ENCODE measurements at regions not wholly inside any gene's neighbourhood (a gene's known extent, or its start where the extent isn't known, plus 50 kb on each side); places are given as distances from the start of the nearest gene placed in this dataset.

- no peak for DNase-seq (ENCODE audit: low read depth, low spot score)
- Mint-ChIP-seq H3K27me3 (ENCODE audit: low read depth) (peaks cover under 1% of the 10 kb centered on the region), H3K27ac (ENCODE audit: unreplicated experiment) (no peak overlapping the region), H3K36me3 (ENCODE audit: low read depth) (no peaks in the 10 kb centered on the region), H3K9me3 (no peaks in the 10 kb centered on the region), H3K4me1 (no peaks in the 10 kb centered on the region), H3K4me3 (no peak overlapping the region)
- no peak for TF ChIP-seq CTCF (conservative IDR thresholded peaks at IDR 0.05)
Observed at GRCh38 chr2:176534798-176535466, 265.7 kb downstream of the MTX2 start.

GRCh38 chr2:176535467-176536113 is 266.3 kb downstream of the MTX2 start:
- Mint-ChIP-seq H3K36me3 (ENCODE audit: low read depth) (no peaks in the 10 kb centered on the region), H3K9me3 (no peaks in the 10 kb centered on the region), H3K4me3 (no peak overlapping the region), H3K27ac (ENCODE audit: unreplicated experiment) (no peak overlapping the region), H3K27me3 (ENCODE audit: low read depth) (no peaks in the 10 kb centered on the region), H3K4me1 (no peaks in the 10 kb centered on the region)
- no peak for DNase-seq (ENCODE audit: low read depth, low spot score)
- no peak for TF ChIP-seq CTCF (conservative IDR thresholded peaks at IDR 0.05)

GRCh38 chr2:176536439-176537133 is 267.3 kb downstream of the MTX2 start:
- DNase-seq (ENCODE audit: low read depth, low spot score): no peak
- Mint-ChIP-seq H3K36me3 (ENCODE audit: low read depth) (no peaks in the 10 kb centered on the region), H3K4me3 (no peak overlapping the region), H3K27me3 (ENCODE audit: low read depth) (no peaks in the 10 kb centered on the region), H3K4me1 (no peaks in the 10 kb centered on the region), H3K27ac (ENCODE audit: unreplicated experiment) (no peak overlapping the region), H3K9me3 (no peaks in the 10 kb centered on the region)
- TF ChIP-seq CTCF (conservative IDR thresholded peaks at IDR 0.05): no peak

GRCh38 chr2:176537932-176538331 is 268.7 kb downstream of the MTX2 start:
- no peak for DNase-seq (ENCODE audit: low read depth, low spot score)
- Mint-ChIP-seq H3K4me1 (no peaks in the 10 kb centered on the region), H3K4me3 (no peak overlapping the region), H3K9me3 (no peaks in the 10 kb centered on the region), H3K27me3 (ENCODE audit: low read depth) (no peaks in the 10 kb centered on the region), H3K36me3 (ENCODE audit: low read depth) (no peaks in the 10 kb centered on the region), H3K27ac (ENCODE audit: unreplicated experiment) (no peak overlapping the region)
- TF ChIP-seq CTCF (conservative IDR thresholded peaks at IDR 0.05): no peak

GRCh38 chr2:176540995-176541394 is 271.8 kb downstream of the MTX2 start:
- Mint-ChIP-seq H3K4me3 (no peak overlapping the region), H3K27ac (ENCODE audit: unreplicated experiment) (no peak overlapping the region), H3K4me1 (peaks cover 16% of the 10 kb centered on the region), H3K36me3 (ENCODE audit: low read depth) (no peaks in the 10 kb centered on the region), H3K9me3 (no peaks in the 10 kb centered on the region), H3K27me3 (ENCODE audit: low read depth) (no peaks in the 10 kb centered on the region)
- DNase-seq (ENCODE audit: low read depth, low spot score): no peak
- no peak for TF ChIP-seq CTCF (conservative IDR thresholded peaks at IDR 0.05)

Data from neural crest cell (in vitro differentiated cells).